ENCODE measurements at regions not wholly inside any gene's neighbourhood (a gene's known extent, or its start where the extent isn't known, plus 50 kb on each side); places are given as distances from the start of the nearest gene placed in this dataset.

DNA sequence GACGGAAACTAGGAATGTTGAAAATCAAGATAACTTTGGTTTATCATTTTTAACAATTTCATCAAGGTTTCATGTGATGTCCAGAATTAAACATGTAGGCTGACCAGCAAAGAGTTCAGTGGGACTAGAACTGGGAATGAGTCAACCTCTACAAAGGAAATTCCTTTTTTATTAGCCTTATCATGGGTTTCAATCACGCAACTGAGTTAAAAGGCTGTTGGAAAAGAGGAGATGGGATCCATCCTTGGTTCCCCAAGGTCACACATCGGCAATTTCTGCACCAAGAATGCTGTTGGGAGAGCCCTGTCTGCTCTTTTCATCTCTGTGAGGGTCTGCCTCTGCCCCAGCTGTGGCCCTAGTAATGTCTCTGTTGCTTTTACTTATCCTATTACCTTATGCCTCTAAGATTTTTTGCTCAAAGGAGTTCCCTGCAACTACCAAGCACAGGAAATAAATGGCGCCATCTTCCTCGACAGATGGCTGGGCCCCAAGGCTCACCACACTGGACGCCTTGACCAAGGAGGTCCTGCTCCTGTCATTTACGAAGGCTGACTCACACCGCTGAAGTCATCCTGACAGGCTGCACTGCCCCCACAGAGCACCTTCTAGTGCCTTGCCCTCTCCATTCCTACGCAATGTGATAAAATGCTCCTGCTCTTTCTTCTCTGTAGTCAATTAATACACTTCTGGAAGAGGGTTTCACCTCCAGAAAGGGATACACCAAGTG lies 367.4 kb downstream of the GXYLT1 start:
- DNase-seq = no peak
- Histone ChIP-seq H3K36me3 (no peaks in the 10 kb centered on the region), H3K9me3 (no peaks in the 10 kb centered on the region), H3K4me3 (no peak overlapping the region), H3K27me3 (no peaks in the 10 kb centered on the region)

DNA sequence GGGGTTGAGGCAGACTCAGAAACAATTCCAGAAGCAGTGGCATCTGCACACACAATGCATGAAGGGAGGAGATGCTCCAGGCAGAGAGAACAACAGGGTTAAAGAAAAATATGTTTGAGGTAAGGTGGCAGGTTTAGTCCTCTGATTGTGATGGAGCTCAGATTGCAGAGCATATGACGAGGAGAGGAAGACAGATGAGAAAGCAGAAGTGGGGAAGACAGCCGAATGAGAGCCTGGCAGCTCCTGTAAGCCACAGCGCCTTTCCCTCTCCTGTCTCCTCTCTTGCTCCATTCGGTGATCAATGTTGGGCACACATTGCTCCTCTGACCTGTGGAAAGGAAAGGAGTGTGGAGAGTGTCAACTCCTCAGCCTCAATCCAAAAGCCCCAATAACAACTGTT lies 372.2 kb downstream of the GXYLT1 start:
- H3K4me3 ChIP-seq = no peak overlapping the region
- H3K36me3 ChIP-seq = no peaks in the 10 kb centered on the region
- no peaks in the 10 kb centered on the region for H3K27me3 ChIP-seq
- DNase-seq = no peak
- no peaks in the 10 kb centered on the region for H3K9me3 ChIP-seq

GRCh38 chr12:41769810-41770209 lies 374.9 kb downstream of the GXYLT1 start:
- H3K4me3 ChIP-seq = no peak overlapping the region
- no peak for DNase-seq
- H3K27me3 ChIP-seq = no peaks in the 10 kb centered on the region
- H3K36me3 ChIP-seq = no peaks in the 10 kb centered on the region
- no peaks in the 10 kb centered on the region for H3K9me3 ChIP-seq

DNA sequence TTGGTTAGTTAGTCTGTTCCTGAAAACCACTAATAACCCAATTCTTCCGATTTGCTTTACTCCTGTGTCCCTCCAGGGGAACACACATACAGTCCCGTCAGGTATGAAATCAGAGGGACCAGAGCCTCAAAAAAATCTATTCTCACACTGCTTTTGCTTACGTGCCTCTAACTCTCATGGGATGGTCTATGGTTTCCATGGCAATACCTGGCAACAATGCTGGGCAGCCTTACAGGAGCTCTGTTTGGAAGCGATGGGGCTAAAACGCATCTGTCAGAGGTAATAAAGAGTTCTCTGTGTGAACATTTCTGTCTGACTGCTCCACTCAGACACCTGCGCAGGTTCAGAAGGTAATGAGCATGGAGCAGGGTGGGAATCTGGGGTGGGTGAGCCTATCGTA lies 376.2 kb downstream of the GXYLT1 start:
- Histone ChIP-seq H3K4me3 (no peak overlapping the region), H3K9me3 (no peaks in the 10 kb centered on the region), H3K27me3 (no peaks in the 10 kb centered on the region), H3K36me3 (no peaks in the 10 kb centered on the region)
- no peak for DNase-seq

DNA sequence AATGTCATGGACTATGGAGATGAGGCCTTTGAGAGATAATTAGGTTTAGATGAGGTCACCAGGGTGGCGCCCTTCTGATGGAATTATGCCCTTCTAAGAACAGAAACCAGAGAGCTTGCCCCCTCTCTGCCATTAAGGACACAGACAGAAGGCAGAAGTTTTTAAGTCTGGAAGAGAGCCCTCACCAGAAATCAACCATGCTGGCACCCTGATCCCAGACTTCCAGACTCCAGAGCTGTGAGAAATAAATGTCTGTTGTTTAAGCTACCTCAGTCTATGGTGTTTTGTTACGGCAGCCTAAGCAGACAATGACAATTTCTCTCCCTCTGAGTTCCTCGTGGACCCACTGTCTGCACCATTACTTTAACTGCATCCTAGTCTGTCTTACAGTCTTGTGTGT lies 382.0 kb downstream of the GXYLT1 start:
- Histone ChIP-seq H3K36me3 (no peaks in the 10 kb centered on the region), H3K9me3 (no peaks in the 10 kb centered on the region), H3K27me3 (no peaks in the 10 kb centered on the region), H3K4me3 (no peak overlapping the region)
- no peak for DNase-seq

- Histone ChIP-seq H3K4me3 (no peak overlapping the region), H3K27me3 (no peaks in the 10 kb centered on the region), H3K9me3 (no peaks in the 10 kb centered on the region), H3K36me3 (no peaks in the 10 kb centered on the region)
- DNase-seq = no peak
Observed at GRCh38 chr12:41745593-41745992, 399.1 kb downstream of the GXYLT1 start.

- Histone ChIP-seq H3K36me3 (no peaks in the 10 kb centered on the region), H3K4me3 (no peak overlapping the region)
- no peak for DNase-seq
Observed at GRCh38 chr12:41743835-41744234, 400.8 kb downstream of the GXYLT1 start.

DNA sequence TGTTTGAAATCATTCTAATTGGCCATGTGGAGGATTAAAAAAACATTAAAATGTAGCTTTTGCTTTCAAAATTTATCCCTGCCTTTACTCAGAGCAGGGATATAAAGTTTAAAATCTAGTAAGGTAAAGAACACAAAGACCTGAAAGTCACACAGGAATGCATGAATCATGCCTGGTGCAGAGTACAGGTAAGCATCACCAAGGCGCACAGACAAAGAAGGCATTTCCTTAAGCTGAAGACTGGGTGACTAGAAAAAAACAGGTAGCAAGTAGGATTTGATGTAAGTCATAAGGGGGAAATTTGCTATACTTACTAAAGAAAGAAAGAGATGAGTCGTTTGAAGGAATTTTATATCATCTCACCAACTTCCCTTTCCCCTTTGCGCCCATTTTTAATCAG lies 405.6 kb downstream of the GXYLT1 start:
- no peaks in the 10 kb centered on the region for H3K36me3 ChIP-seq
- H3K4me3 ChIP-seq = no peak overlapping the region
- no peaks in the 10 kb centered on the region for H3K9me3 ChIP-seq
- DNase-seq = no peak
- no peaks in the 10 kb centered on the region for H3K27me3 ChIP-seq

More at GRCh38 chr12:41743835-41744234, 400.8 kb downstream of the GXYLT1 start:
- Histone ChIP-seq H3K9me3 (no peaks in the 10 kb centered on the region), H3K27me3 (no peaks in the 10 kb centered on the region)

GRCh38 chr12:41737423-41737822 lies 407.3 kb downstream of the GXYLT1 start:
- no peak for DNase-seq
- Histone ChIP-seq H3K9me3 (no peaks in the 10 kb centered on the region), H3K4me3 (no peak overlapping the region), H3K27me3 (no peaks in the 10 kb centered on the region), H3K36me3 (no peaks in the 10 kb centered on the region)

- no peaks in the 10 kb centered on the region for H3K27me3 ChIP-seq
- DNase-seq = no peak
- no peaks in the 10 kb centered on the region for H3K36me3 ChIP-seq
- H3K4me3 ChIP-seq = no peak overlapping the region
- no peaks in the 10 kb centered on the region for H3K9me3 ChIP-seq
Observed at GRCh38 chr12:41736436-41736835, 408.2 kb downstream of the GXYLT1 start.

GRCh38 chr12:41731691-41732090 lies 413.0 kb downstream of the GXYLT1 start:
- no peaks in the 10 kb centered on the region for H3K9me3 ChIP-seq
- no peaks in the 10 kb centered on the region for H3K27me3 ChIP-seq
- no peak for DNase-seq
- H3K36me3 ChIP-seq = no peaks in the 10 kb centered on the region
- H3K4me3 ChIP-seq = no peak overlapping the region

DNA sequence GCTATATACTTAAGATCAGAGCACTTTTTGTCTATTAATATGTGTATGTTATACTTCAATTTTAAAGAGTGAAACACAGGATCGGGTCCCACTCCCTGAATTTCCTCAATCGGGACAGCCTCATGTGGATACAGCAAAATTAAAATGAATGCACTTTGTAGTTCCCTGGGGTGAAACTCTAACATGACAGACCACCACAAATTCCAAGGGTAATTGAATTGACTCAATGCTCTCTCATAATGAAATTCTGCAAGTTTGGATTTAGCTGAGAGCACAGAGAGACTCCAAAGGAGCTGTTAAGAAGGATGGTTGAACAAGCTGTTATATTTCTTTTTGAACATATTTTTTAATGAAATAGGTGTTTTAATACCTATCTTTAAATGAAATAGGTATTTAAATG lies 413.6 kb downstream of the GXYLT1 start:
- H3K4me3 ChIP-seq = no peak overlapping the region
- no peaks in the 10 kb centered on the region for H3K9me3 ChIP-seq
- H3K36me3 ChIP-seq = no peaks in the 10 kb centered on the region
- no peaks in the 10 kb centered on the region for H3K27me3 ChIP-seq
- DNase-seq = no peak

DNA sequence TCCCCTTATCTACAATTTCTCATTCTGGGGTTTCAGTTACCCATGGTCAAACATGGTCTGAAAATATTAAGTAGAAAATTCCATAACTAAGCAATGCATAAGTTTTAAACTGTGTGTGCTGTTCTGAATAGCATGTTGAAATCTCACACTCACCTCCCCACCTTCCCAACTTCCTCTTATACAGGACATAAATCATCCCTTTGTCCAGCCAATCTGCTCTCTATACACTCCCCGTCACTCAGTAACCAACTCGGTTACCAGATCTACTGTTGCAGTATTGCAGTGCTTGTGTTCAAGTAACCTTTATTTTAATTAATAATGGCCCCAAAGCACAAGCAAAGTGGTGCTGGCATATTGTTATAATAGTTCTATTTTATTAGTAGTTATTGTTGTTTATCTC lies 420.5 kb downstream of the GXYLT1 start:
- no peaks in the 10 kb centered on the region for H3K9me3 ChIP-seq
- H3K27me3 ChIP-seq = no peaks in the 10 kb centered on the region
- no peaks in the 10 kb centered on the region for H3K36me3 ChIP-seq
- DNase-seq = no peak
- H3K4me3 ChIP-seq = no peak overlapping the region

GRCh38 chr12:41719214-41719613 lies 425.5 kb downstream of the GXYLT1 start:
- no peak for DNase-seq
- no peaks in the 10 kb centered on the region for H3K27me3 ChIP-seq
- H3K9me3 ChIP-seq = no peaks in the 10 kb centered on the region
- H3K4me3 ChIP-seq = no peak overlapping the region
- no peaks in the 10 kb centered on the region for H3K36me3 ChIP-seq

DNA sequence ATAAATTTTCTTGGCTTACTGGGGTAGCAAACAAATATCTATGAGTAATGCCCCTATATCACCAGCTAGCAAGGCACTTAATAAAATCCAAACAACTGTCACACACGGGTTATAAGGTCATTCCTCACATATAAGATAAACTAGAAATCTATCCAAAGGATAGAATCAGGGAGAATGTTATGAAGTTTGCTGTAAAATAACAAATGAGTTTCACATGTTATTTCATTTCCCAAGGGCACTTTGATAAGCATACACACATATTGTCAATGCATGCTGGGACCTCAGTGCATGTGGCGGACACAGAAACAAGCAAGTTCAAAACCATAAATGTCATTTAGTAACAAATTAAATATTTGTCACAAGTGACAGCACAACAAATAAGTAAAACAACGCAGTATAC lies 429.4 kb downstream of the GXYLT1 start:
- Histone ChIP-seq H3K36me3 (no peaks in the 10 kb centered on the region), H3K9me3 (no peaks in the 10 kb centered on the region), H3K27me3 (no peaks in the 10 kb centered on the region), H3K4me3 (no peak overlapping the region)
- DNase-seq = no peak

DNA sequence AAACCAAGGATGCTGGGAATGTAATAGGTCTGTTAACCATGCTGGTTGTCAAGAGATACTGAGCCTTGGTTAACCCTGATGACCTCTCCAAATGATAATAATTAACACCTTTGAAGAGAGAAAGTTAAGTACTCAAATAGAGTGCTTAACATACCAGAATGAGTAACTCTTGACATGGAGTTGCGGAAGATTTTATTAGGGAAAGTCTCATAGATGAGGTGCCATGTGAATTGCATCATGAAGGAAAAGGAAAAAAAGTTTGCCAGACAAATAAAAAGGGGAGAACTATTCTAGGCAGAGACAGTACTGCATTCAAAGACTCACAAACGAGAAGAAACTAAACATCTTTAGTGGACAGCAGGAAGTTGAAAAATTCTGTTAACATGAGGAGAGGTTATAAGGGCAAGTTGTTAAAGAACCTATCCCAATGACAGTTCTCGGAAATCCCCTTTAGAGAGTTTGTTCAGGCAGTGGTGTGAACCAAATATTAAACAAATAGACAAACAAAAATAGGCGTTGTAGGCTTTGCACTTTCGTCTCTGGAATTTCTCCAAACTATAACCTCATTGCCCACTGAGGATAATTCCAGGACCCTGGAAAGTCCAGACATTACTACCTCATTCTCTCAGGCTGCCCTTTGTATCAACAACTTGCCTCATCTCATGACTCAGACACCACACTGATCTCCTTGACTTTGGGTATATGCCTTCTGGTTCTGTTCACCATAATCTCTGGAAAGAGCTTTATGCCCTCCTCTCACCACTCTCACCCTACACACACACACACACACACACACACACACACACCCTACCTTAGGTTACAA lies 435.0 kb downstream of the GXYLT1 start:
- DNase-seq = peak; percentile 3
- Histone ChIP-seq H3K36me3 (no peaks in the 10 kb centered on the region), H3K9me3 (no peaks in the 10 kb centered on the region), H3K27me3 (no peaks in the 10 kb centered on the region), H3K4me3 (no peak overlapping the region)

DNA sequence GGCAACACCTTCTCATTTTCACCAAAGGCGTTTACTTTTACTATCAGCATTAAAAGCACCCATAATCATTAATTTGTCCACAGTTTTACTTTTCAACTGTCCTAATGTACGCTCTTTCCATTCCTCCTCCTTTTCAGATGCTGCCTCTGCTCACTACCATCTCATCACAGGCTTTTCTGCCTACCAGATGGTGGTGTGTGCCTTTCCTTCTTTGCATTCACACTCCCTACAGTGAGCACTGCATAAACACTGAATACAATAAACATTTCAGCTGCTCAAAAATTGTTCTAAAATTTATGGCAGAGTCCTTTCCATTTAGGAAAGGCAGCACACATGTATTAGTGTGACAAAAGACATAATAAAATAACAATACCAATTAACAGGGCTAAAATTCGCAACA lies 435.7 kb downstream of the GXYLT1 start:
- Histone ChIP-seq H3K36me3 (no peaks in the 10 kb centered on the region), H3K27me3 (no peaks in the 10 kb centered on the region), H3K9me3 (no peaks in the 10 kb centered on the region), H3K4me3 (no peak overlapping the region)
- DNase-seq = no peak

DNA sequence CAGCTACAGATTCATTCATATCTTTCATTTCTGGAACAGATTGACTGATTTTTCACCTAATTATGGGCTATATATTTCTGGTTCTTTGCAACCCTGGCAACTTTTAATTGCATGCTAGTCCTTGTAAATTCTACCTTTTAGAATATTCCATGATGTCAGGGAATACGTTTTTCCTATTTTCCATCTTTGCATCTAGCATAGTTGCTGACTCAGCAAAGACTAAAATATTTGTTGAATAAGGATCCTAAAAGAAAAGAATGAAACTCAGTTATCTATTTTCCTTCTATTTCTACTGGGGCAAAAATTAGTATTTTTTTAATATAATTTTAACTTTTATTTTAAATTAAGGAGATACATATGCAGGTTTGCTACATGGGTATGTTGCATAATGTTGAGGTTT lies 438.3 kb downstream of the GXYLT1 start:
- H3K36me3 ChIP-seq = no peaks in the 10 kb centered on the region
- H3K4me3 ChIP-seq = no peak overlapping the region
- no peaks in the 10 kb centered on the region for H3K9me3 ChIP-seq
- no peak for DNase-seq
- no peaks in the 10 kb centered on the region for H3K27me3 ChIP-seq

Measured in MG63 (cell line).